MM.1S (cell line): ENCODE measurements at regions not wholly inside any gene's neighbourhood (a gene's known extent, or its start where the extent isn't known, plus 50 kb on each side); places are given as distances from the start of the nearest gene placed in this dataset.

Experiments used
- DNase-seq: peaks from one replicate; pipeline ENCODE4 v3.0.0-alpha.2; 2015
- H2AFZ ChIP-seq: fragments of 300-600 bp; sonication (generic); 2 replicates; pipeline ENCODE4 v1.6.0; 2016; ENCODE audit warnings: antibody characterized with exemption, low read length
- H3F3A ChIP-seq: fragments of 300-600 bp; sonication (generic); 2 replicates; pipeline ENCODE4 v1.6.1; 2016; ENCODE audit warnings: mild to moderate bottlenecking, antibody characterized with exemption, low read length, moderate library complexity, mixed read lengths; ENCODE audit not compliant: insufficient read depth
- H3K27ac ChIP-seq: fragments of 300-600 bp; sonication (generic); 2 replicates; pipeline ENCODE4 v1.5.1; 2016; ENCODE audit warnings: mild to moderate bottlenecking, low read length
- H3K27me3 ChIP-seq: fragments of 300-600 bp; sonication (generic); replicated peaks from 2 replicates; pipeline ENCODE4 v1.6.0; 2016; ENCODE audit warnings: low read length; ENCODE audit not compliant: insufficient read depth
- H3K36me3 ChIP-seq: fragments of 300-600 bp; sonication (generic); replicated peaks from 2 replicates; pipeline ENCODE4 v1.6.1; 2016; ENCODE audit warnings: mild to moderate bottlenecking, low read length, mixed read lengths; ENCODE audit not compliant: insufficient read depth
- H3K4me1 ChIP-seq: fragments of 300-600 bp; sonication (generic); 2 replicates; pipeline ENCODE4 v1.6.1; 2016; ENCODE audit warnings: low read length, mixed read lengths
- H3K4me2 ChIP-seq: fragments of 300-600 bp; sonication (generic); 2 replicates; pipeline ENCODE4 v1.6.0; 2016; ENCODE audit warnings: low read depth, low read length
- H3K4me3 ChIP-seq: fragments of 300-600 bp; sonication (generic); 2 replicates; pipeline ENCODE4 v1.5.1; 2016; ENCODE audit warnings: low read length, mixed read lengths
- H3K79me2 ChIP-seq: fragments of 300-600 bp; sonication (generic); 2 replicates; pipeline ENCODE4 v1.6.1; 2016; ENCODE audit warnings: mixed run types, low read length, mixed read lengths
- H3K9ac ChIP-seq: fragments of 300-600 bp; sonication (generic); 2 replicates; pipeline ENCODE4 v1.6.1; 2016; ENCODE audit warnings: low read length, mixed read lengths
- H3K9me2 ChIP-seq: fragments of 300-600 bp; sonication (generic); replicated peaks from 2 replicates; pipeline ENCODE4 v1.6.1; 2016; ENCODE audit warnings: mild to moderate bottlenecking, low read length, mixed read lengths; ENCODE audit not compliant: insufficient read depth
- H3K9me3 ChIP-seq: fragments of 300-600 bp; sonication (generic); replicated peaks from 2 replicates; pipeline ENCODE4 v1.6.1; 2016; ENCODE audit warnings: mild to moderate bottlenecking, low read length, mixed read lengths; ENCODE audit not compliant: insufficient read depth
- H4K20me1 ChIP-seq: fragments of 300-600 bp; sonication (generic); 2 replicates; pipeline ENCODE4 v1.6.1; 2016; ENCODE audit warnings: mild to moderate bottlenecking, low read length, moderate library complexity, mixed read lengths; ENCODE audit not compliant: insufficient read depth
- CTCF ChIP-seq: fragments of 300-600 bp; sonication (generic); IDR thresholded peaks from 2 replicates; pipeline ENCODE4 v1.5.1; 2016; ENCODE audit warnings: antibody characterized with exemption, low read length, mixed read lengths
- EZH2 ChIP-seq: fragments of 300-600 bp; sonication (generic); optimal IDR thresholded peaks from 2 replicates; pipeline ENCODE3; 2017; ENCODE audit warnings: low read depth, mild to moderate bottlenecking, antibody characterized with exemption, low read length, mixed read lengths
- EZH2phosphoT487 ChIP-seq: fragments of 300-600 bp; sonication (generic); IDR thresholded peaks from 2 replicates; pipeline ENCODE4 v1.6.1; 2018; ENCODE audit warnings: antibody characterized with exemption, low read length

- H3K9me3 ChIP-seq = no peaks in the 10 kb centered on the region
- no peak overlapping the region for H3K4me3 ChIP-seq
- H3K27me3 ChIP-seq = no peaks in the 10 kb centered on the region
- no peak for DNase-seq
- no peaks in the 10 kb centered on the region for H3K4me1 ChIP-seq
- no peak overlapping the region for H3K4me2 ChIP-seq
- H2AFZ ChIP-seq = no peak overlapping the region
- no peaks in the 10 kb centered on the region for H3F3A ChIP-seq
- no peaks in the 10 kb centered on the region for H3K36me3 ChIP-seq
- no peak overlapping the region for H3K9ac ChIP-seq
- no peaks in the 10 kb centered on the region for H3K79me2 ChIP-seq
- no peak overlapping the region for H3K27ac ChIP-seq
- H3K9me2 ChIP-seq = no peaks in the 10 kb centered on the region
- no peak for TF ChIP-seq EZH2
- TF ChIP-seq EZH2phosphoT487 = no peak
- no peak for TF ChIP-seq CTCF
- H4K20me1 ChIP-seq = no peaks in the 10 kb centered on the region
Measured at GRCh38 chr9:109875495-109876129, 95.6 kb downstream of the PALM2AKAP2 start.

GRCh38 chr9:109880276-109881169 lies 100.5 kb downstream of the PALM2AKAP2 start:
- Histone ChIP-seq H3K4me2 (no peak overlapping the region), H3K27me3 (no peaks in the 10 kb centered on the region), H3K79me2 (no peaks in the 10 kb centered on the region), H3F3A (no peaks in the 10 kb centered on the region), H3K36me3 (no peaks in the 10 kb centered on the region), H3K4me1 (no peaks in the 10 kb centered on the region), H3K9me3 (no peaks in the 10 kb centered on the region), H3K4me3 (no peak overlapping the region), H2AFZ (no peak overlapping the region), H4K20me1 (no peaks in the 10 kb centered on the region), H3K9ac (no peak overlapping the region), H3K9me2 (no peaks in the 10 kb centered on the region), H3K27ac (no peak overlapping the region)
- no peak for DNase-seq
- peak; percentile 38 for TF ChIP-seq CTCF
- no peak for TF ChIP-seq EZH2phosphoT487
- TF ChIP-seq EZH2 = no peak

GRCh38 chr9:109883623-109884022 lies 103.6 kb downstream of the PALM2AKAP2 start:
- no peaks in the 10 kb centered on the region for H3K79me2 ChIP-seq
- H3K9me3 ChIP-seq = no peaks in the 10 kb centered on the region
- H4K20me1 ChIP-seq = no peaks in the 10 kb centered on the region
- no peak overlapping the region for H3K27ac ChIP-seq
- H3K9me2 ChIP-seq = no peaks in the 10 kb centered on the region
- no peak for DNase-seq
- H3K4me3 ChIP-seq = no peak overlapping the region
- H3K27me3 ChIP-seq = no peaks in the 10 kb centered on the region
- no peaks in the 10 kb centered on the region for H3F3A ChIP-seq
- H3K9ac ChIP-seq = no peak overlapping the region
- no peak overlapping the region for H3K4me2 ChIP-seq
- H2AFZ ChIP-seq = no peak overlapping the region
- no peaks in the 10 kb centered on the region for H3K36me3 ChIP-seq
- TF ChIP-seq EZH2phosphoT487 (no peak), CTCF (no peak), EZH2 (no peak)
- H3K4me1 ChIP-seq = 0 out of 2 replicates have a peak, but pooled peaks cover 6% of the 10 kb centered on the region
